ENCODE measurements at regions not wholly inside any gene's neighbourhood (a gene's known extent, or its start where the extent isn't known, plus 50 kb on each side); places are given as distances from the start of the nearest gene placed in this dataset.

DNA sequence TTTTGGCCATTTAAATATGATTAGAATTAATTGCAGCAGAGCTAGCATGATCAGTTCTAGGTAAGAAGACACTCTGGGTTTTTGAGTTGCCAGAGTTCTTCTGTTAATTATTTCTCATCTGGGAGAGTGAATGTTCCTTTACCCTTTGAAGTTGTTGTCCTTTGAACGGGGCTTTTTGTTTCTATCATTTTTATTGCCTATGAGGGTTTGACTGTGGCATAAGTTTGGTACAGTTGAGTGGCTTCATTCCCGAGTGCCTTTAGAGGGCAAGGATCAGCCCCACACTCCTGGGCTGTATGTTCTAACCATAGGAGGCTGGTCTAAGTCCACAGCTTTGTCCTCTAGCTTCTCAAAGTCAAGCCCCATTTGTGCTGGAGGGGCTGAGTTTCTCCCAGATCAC, 804.3 kb downstream of the KCNJ3 start:
- Mint-ChIP-seq H3K27me3 (ENCODE audit: insufficient read depth, low read depth, poor library complexity) (no peaks in the 10 kb centered on the region), H3K4me1 (no peaks in the 10 kb centered on the region), H3K9me3 (peaks cover 4% of the 10 kb centered on the region; the same call in 2 of the 3 replicates), H3K27ac (no peak overlapping the region), H3K36me3 (ENCODE audit: low read depth) (peaks cover 2% of the 10 kb centered on the region; the same call in 1 of the 3 replicates), H3K4me3 (no peak overlapping the region)
- Histone ChIP-seq H3K4me1 (ENCODE audit: insufficient read depth) (no peaks in the 10 kb centered on the region), H2AFZ (no peak overlapping the region), H3K27ac (ENCODE audit: low read depth) (no peak overlapping the region), H3K79me2 (replicated peaks; ENCODE audit: insufficient read depth) (no peaks in the 10 kb centered on the region), H3F3A (replicated peaks; ENCODE audit: low read depth) (no peaks in the 10 kb centered on the region), H3K27me3 (ENCODE audit: insufficient read depth) (no peaks in the 10 kb centered on the region), H3K4me2 (no peak overlapping the region), H4K20me1 (replicated peaks; ENCODE audit: insufficient read depth) (no peaks in the 10 kb centered on the region), H3K36me3 (ENCODE audit: insufficient read depth) (no peaks in the 10 kb centered on the region), H3K4me3 (no peak overlapping the region), H3K9me2 (ENCODE audit: insufficient read depth) (no peaks in the 10 kb centered on the region)
- DNase-seq (ENCODE audit: low spot score) (no peak), ATAC-seq (no peak)
- no peak for TF ChIP-seq EZH2 (IDR thresholded peaks at IDR 0.05; ENCODE audit: low read depth, unreplicated experiment)
- TF ChIP-seq NANOG (IDR thresholded peaks at IDR 0.05; ENCODE audit: borderline replicate concordance) = no peak
- no peak for TF ChIP-seq REST (IDR thresholded peaks at IDR 0.05; ENCODE audit: unreplicated experiment)
- TF ChIP-seq, protein P1, sequence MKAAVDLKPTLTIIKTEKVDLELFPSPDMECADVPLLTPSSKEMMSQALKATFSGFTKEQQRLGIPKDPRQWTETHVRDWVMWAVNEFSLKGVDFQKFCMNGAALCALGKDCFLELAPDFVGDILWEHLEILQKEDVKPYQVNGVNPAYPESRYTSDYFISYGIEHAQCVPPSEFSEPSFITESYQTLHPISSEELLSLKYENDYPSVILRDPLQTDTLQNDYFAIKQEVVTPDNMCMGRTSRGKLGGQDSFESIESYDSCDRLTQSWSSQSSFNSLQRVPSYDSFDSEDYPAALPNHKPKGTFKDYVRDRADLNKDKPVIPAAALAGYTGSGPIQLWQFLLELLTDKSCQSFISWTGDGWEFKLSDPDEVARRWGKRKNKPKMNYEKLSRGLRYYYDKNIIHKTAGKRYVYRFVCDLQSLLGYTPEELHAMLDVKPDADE (IDR thresholded peaks at IDR 0.05) = no peak
- no peak for TF ChIP-seq POLR2AphosphoS5 (IDR thresholded peaks at IDR 0.05; ENCODE audit: low read depth)
- no peak for TF ChIP-seq ZNF462 (CRISPR knock-in tag; IDR thresholded peaks at IDR 0.05)
- TF ChIP-seq, protein P2, sequence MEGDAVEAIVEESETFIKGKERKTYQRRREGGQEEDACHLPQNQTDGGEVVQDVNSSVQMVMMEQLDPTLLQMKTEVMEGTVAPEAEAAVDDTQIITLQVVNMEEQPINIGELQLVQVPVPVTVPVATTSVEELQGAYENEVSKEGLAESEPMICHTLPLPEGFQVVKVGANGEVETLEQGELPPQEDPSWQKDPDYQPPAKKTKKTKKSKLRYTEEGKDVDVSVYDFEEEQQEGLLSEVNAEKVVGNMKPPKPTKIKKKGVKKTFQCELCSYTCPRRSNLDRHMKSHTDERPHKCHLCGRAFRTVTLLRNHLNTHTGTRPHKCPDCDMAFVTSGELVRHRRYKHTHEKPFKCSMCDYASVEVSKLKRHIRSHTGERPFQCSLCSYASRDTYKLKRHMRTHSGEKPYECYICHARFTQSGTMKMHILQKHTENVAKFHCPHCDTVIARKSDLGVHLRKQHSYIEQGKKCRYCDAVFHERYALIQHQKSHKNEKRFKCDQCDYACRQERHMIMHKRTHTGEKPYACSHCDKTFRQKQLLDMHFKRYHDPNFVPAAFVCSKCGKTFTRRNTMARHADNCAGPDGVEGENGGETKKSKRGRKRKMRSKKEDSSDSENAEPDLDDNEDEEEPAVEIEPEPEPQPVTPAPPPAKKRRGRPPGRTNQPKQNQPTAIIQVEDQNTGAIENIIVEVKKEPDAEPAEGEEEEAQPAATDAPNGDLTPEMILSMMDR (conservative IDR thresholded peaks at IDR 0.05; ENCODE audit: low read depth in 2 of 2) = no peak
- no peak for TF ChIP-seq STAT1 (IDR thresholded peaks at IDR 0.05; ENCODE audit: unreplicated experiment)
- no peak for TF ChIP-seq JUNB (IDR thresholded peaks at IDR 0.05; ENCODE audit: unreplicated experiment)
- TF ChIP-seq CREB1 (CRISPR knock-in tag; IDR thresholded peaks at IDR 0.05; ENCODE audit: low read depth) = no peak
- TF ChIP-seq EZH2phosphoT487 (IDR thresholded peaks at IDR 0.05; ENCODE audit: unreplicated experiment) = no peak
- no peak for TF ChIP-seq ZNF331 (CRISPR knock-in tag; IDR thresholded peaks at IDR 0.05; ENCODE audit: low read depth)
- no peak for TF ChIP-seq ZNF114 (CRISPR knock-in tag; IDR thresholded peaks at IDR 0.05)

Measured in GM23338 (cell line).